ENCODE measurements at regions not wholly inside any gene's neighbourhood (a gene's known extent, or its start where the extent isn't known, plus 50 kb on each side); places are given as distances from the start of the nearest gene placed in this dataset.
"Not testable (repeated sequence)": the region's sequence is repeated elsewhere in the genome, so short reads cannot be mapped to it uniquely, and the experiment has no call there.

DNA sequence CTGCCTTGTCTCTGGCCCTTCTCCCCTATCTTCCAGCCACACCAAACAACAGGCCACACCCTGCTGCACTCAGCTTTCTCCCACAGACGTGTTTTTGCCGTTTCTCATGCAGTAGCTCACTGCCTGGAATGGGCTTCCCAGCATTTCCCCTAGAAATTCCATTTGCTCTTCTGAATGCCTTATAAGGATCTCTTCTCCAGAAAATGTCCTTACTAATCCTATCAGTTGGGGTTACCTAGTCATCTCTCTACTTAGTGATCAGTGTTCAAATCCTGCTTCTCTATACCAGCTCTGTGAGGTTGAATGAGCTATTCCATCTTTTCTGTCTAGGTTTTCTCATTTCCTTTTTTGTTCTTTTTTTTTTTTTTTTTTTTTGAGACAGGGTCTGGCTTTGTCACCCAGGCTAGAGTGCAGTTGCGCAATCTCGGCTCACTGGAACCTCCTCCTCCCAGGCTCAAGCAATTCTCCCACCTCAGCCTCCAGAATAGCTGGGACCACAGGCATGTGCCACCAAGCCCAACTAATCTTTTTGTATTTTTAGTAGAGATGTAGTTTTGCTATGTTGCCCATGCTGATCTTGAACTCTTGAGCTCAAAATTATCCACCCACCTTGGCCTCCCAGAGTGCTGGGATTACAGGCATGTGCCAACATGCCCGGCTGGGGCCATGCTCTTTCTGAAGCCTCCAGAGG, 98.2 kb upstream of the CHD2 start:
- Histone ChIP-seq H3K27me3 (no peaks in the 10 kb centered on the region), H3K9me3 (no peaks in the 10 kb centered on the region), H3K36me3 (replicated peaks in 1 of 2; ENCODE audit: insufficient read depth in 1 of 2, low read depth in 2 of 2) (no peaks in the 10 kb centered on the region), H3K4me1 (peaks cover 22% of the 10 kb centered on the region), H3K27ac (peak overlapping the region in 1 of 4 donors; percentile 34), H3K4me3 (no peak overlapping the region)
- DNase-seq: peak; percentile 31 to 64 (median 40)
- ATAC-seq: no peak
- TF ChIP-seq POLR2A (IDR thresholded peaks at IDR 0.05): no peak
- TF ChIP-seq, protein P1, sequence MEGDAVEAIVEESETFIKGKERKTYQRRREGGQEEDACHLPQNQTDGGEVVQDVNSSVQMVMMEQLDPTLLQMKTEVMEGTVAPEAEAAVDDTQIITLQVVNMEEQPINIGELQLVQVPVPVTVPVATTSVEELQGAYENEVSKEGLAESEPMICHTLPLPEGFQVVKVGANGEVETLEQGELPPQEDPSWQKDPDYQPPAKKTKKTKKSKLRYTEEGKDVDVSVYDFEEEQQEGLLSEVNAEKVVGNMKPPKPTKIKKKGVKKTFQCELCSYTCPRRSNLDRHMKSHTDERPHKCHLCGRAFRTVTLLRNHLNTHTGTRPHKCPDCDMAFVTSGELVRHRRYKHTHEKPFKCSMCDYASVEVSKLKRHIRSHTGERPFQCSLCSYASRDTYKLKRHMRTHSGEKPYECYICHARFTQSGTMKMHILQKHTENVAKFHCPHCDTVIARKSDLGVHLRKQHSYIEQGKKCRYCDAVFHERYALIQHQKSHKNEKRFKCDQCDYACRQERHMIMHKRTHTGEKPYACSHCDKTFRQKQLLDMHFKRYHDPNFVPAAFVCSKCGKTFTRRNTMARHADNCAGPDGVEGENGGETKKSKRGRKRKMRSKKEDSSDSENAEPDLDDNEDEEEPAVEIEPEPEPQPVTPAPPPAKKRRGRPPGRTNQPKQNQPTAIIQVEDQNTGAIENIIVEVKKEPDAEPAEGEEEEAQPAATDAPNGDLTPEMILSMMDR (IDR thresholded peaks at IDR 0.05): no peak
- intact Hi-C loops (cut with DNase I): no loop called here
- WGBS, 2 donors: 81 to 89% methylated on average over 5 of the region's 5 CpGs

DNA sequence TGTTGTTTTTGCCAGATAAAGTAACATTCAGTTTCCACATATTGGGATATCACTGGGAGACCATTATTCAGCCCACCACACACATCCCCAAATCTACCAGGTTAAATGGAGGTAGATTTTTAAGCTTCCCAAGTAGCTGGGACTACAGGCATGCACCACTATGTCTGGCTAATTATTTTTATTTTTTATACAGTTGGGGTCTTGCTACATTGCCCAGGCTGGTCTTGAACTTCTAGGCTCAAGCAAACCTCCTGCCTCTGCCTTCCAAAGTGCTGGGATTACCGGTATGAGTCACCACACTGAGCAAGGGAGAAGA, 96.6 kb upstream of the CHD2 start:
- 64 to 93% methylated on average over 1 of the region's 1 CpG for WGBS, 2 donors
- no peak overlapping the region for H3K4me3 ChIP-seq
- DNase-seq (no peak), ATAC-seq (no peak)
- no peak for TF ChIP-seq POLR2A (IDR thresholded peaks at IDR 0.05)
- TF ChIP-seq, protein P1 (IDR thresholded peaks at IDR 0.05): no peak
- H3K27ac ChIP-seq: peak overlapping the region; percentile 8 to 82 (median 61)
- H3K27me3 ChIP-seq: no peaks in the 10 kb centered on the region
- H3K9me3 ChIP-seq: no peaks in the 10 kb centered on the region
- H3K36me3 ChIP-seq (replicated peaks in 1 of 2; ENCODE audit: insufficient read depth in 1 of 2, low read depth in 2 of 2): no peaks in the 10 kb centered on the region
- intact Hi-C loops (cut with DNase I): no loop called here
- peaks cover 30% of the 10 kb centered on the region for H3K4me1 ChIP-seq

DNA sequence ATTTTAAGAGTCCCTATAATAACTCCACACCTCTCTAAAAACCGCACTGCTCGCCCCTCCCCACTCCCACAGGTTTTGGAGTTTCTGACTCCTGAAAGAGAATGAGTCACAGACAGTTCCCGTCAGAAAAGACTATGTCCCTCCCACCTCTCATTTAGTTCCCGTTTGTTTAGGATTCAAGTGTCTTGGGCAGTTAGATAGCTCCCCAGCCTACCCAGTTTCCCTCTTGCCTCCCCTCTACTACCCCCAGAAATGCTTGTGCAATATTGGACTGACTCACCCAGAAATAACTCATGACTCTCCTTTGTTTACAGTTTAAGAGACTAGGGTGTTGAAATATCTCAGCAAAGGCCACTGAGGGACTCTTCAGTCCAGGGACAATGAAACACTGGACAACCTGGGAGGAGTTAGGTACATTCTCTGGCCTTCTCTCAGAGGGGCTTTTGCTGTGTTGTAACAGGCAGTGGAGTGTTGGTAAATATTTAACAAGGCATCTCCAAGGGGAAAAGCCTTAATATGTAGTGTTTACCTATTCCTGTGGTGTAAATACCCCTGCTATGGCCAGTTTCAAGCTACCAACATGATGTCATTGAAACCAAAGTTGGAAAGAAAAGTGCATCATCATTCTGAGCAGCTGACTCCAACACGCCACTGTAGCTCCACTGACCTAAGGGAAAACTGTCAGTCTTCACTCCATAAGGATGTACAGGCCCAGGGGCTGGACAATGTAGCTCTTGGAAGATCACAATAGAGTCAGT, 96.1 kb upstream of the CHD2 start:
- ATAC-seq (peak; percentile 62), DNase-seq (peak; percentile 29 to 80 (median 44))
- intact Hi-C loops (cut with DNase I): no loop called here
- peaks cover 32% of the 10 kb centered on the region for H3K4me1 ChIP-seq
- no peaks in the 10 kb centered on the region for H3K9me3 ChIP-seq
- peak in 1 of 3 donors; percentile 35 for TF ChIP-seq POLR2A (IDR thresholded peaks at IDR 0.05)
- TF ChIP-seq, protein P1 (IDR thresholded peaks at IDR 0.05): no peak
- peak overlapping the region; percentile 8 to 82 (median 61) for H3K27ac ChIP-seq
- no peaks in the 10 kb centered on the region for H3K36me3 ChIP-seq (replicated peaks in 1 of 2; ENCODE audit: insufficient read depth in 1 of 2, low read depth in 2 of 2)
- H3K27me3 ChIP-seq: no peaks in the 10 kb centered on the region
- WGBS, 2 donors: 55 to 56% methylated on average over 5 of the region's 5 CpGs
- H3K4me3 ChIP-seq: no peak overlapping the region

DNA sequence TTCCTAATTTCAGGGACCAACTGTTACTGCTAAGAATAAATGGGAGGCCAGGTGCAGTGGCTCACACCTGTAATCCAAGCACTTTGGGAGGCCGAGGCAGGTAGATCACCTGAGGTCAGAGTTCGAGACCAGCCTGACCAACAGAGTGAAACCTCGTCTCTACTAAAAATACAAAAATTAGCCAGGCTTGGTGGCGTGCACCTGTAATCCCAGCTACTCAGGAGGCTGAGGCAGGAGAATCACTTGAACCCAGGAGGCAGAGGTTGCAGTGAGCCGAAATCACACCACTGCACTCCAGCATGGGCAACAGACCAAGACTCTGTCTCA, 95.6 kb upstream of the CHD2 start:
- H3K9me3 ChIP-seq; ATAC-seq; DNase-seq; H3K27me3 ChIP-seq; H3K4me3 ChIP-seq; H3K36me3 ChIP-seq (replicated peaks in 1 of 2; ENCODE audit: insufficient read depth in 1 of 2, low read depth in 2 of 2); intact Hi-C loops (cut with DNase I): not testable (repeated sequence)
- Histone ChIP-seq H3K4me1 (peaks cover 32% of the 10 kb centered on the region), H3K27ac (peak overlapping the region in 3 of 4 donors; percentile 55 to 82 (median 67))
- WGBS, 2 donors: 90 to 92% methylated on average over 3 to 5 of the region's 5 CpGs

DNA sequence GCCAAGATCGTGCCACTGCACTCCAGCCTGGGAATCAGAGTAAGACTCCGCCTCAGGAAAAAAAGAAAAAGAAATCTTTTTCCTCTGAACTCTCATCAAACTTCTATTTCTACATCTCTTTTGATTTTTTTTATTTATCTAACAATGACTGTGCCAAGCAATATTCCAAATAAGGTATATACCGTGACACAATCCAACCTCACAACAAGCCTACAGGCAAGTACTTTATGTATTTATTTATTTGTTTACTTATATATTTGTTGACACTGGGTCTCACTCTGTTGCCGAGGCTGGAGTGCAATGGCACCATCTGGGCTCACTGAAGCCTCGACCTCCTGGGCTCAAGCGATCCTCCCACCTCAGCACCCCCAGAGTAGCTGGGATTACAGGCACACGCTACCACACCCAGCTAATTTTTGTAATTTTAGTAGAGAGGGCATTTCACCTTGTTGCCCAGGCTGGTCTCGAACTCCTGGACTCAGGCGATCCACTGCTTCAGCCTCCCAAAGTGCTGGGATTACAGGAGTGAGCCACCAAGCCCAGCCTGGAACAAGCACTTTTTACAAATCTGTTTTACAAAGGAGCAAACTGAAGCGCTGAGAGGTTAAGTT, 94.9 kb upstream of the CHD2 start:
- Histone ChIP-seq H3K27me3 (no peaks in the 10 kb centered on the region), H3K4me1 (peaks cover 38% of the 10 kb centered on the region), H3K36me3 (replicated peaks in 1 of 2; ENCODE audit: insufficient read depth in 1 of 2, low read depth in 2 of 2) (no peaks in the 10 kb centered on the region), H3K4me3 (no peak overlapping the region), H3K9me3 (no peaks in the 10 kb centered on the region), H3K27ac (peak overlapping the region in 2 of 4 donors; percentile 67 to 82)
- TF ChIP-seq POLR2A (IDR thresholded peaks at IDR 0.05): no peak
- TF ChIP-seq, protein P1 (IDR thresholded peaks at IDR 0.05): no peak
- intact Hi-C loops (cut with DNase I): no loop called here
- ATAC-seq (no peak), DNase-seq (no peak)
- 92 to 96% methylated on average over 10 of the region's 10 CpGs for WGBS, 2 donors

DNA sequence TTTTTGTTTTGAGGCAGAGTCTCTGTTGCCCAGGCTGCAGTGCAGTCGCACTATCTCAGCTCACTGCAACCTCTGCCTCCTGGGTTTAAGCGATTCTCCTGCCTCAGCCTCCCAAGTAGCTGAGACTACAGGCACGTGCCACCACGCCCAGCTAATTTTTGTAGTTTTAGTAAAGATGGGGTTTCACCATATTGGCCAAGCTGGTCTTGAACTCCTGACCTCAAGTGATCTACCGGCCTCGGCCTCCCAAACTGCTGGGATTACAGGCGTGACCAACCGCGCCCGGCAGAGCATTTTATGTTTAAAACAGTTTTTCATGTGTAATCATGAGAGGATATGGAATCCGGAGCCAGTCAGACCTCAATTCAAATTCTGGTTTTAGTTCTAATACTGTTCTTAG, 94.0 kb upstream of the CHD2 start:
- H3K27me3 ChIP-seq; H3K27ac ChIP-seq; H3K4me3 ChIP-seq; H3K9me3 ChIP-seq; DNase-seq; ATAC-seq; intact Hi-C loops (cut with DNase I); H3K36me3 ChIP-seq (replicated peaks in 1 of 2; ENCODE audit: insufficient read depth in 1 of 2, low read depth in 2 of 2): not testable (repeated sequence)
- H3K4me1 ChIP-seq: peaks cover 46% of the 10 kb centered on the region
- 97 to 98% methylated on average over 11 of the region's 11 CpGs for WGBS, 2 donors
